GM12878 (cell line): ENCODE measurements at regions not wholly inside any gene's neighbourhood (a gene's known extent, or its start where the extent isn't known, plus 50 kb on each side); places are given as distances from the start of the nearest gene placed in this dataset.

Experiments used
- CEBPB ChIP-seq, 2 experiments: fragments of 150-350 bp in 1 of 2; IDR thresholded peaks; 2 replicates each; pipeline ENCODE4 v1.6.1; 2012 to 2014; ENCODE audit warnings: low read depth in 2 of 2, low read length in 2 of 2, borderline replicate concordance in 1 of 2, inconsistent platforms in 1 of 2
- CHD1 ChIP-seq: IDR thresholded peaks from 2 replicates; pipeline ENCODE4 v1.6.1; 2012; ENCODE audit warnings: low read depth, low read length, improper control_type of control experiment
- EZH2 ChIP-seq: IDR thresholded peaks from 2 replicates; pipeline ENCODE4 v1.6.1; 2012; ENCODE audit warnings: low read depth, mild to moderate bottlenecking, control low read depth, inconsistent platforms, low read length, borderline replicate concordance; ENCODE audit not compliant: control insufficient read depth
- NFIC ChIP-seq: IDR thresholded peaks from 2 replicates; pipeline ENCODE4 v1.6.1; 2012; ENCODE audit warnings: low read depth, mild to moderate bottlenecking, inconsistent platforms, low read length, moderate library complexity
- ZNF207 ChIP-seq: fragments of 450-650 bp; IDR thresholded peaks from 2 replicates; pipeline ENCODE4 v1.6.1; 2014; ENCODE audit warnings: antibody characterized with exemption, mild to moderate bottlenecking, borderline replicate concordance

- no peak for TF ChIP-seq CHD1
- TF ChIP-seq CEBPB (IDR thresholded peaks at IDR 0.05; ENCODE audit: borderline replicate concordance in 1 of 2, low read depth in 2 of 2, low read length in 2 of 2), result no peak
- no peak for TF ChIP-seq NFIC
- no peak for TF ChIP-seq EZH2
- no peak for TF ChIP-seq ZNF207
These were observed 101.2 kb downstream of the BCOR start for GRCh38 chrX:39996536-39996935.
